OCI-LY7 (cell line): ENCODE measurements at regions not wholly inside any gene's neighbourhood (a gene's known extent, or its start where the extent isn't known, plus 50 kb on each side); places are given as distances from the start of the nearest gene placed in this dataset.

Experiments used
- BruUV-seq: library from RNA; stranded (reverse); fragments of 400-500 nt; replicated peaks from 2 replicates; lab custom pipeline; 2021; lab: Mats Ljungman, UMichigan
- CTCF ChIA-PET: fragments of 300-600 bp; sonication (Branson Sonifier 250); formaldehyde crosslinking; loops from one replicate; lab custom pipeline; 2022; ENCODE audit warnings: antibody characterized with exemption; ENCODE audit not compliant: unreplicated experiment; lab: Charles Lee
- POLR2A ChIA-PET: fragments of 300-600 bp; sonication (Branson Sonifier 250); formaldehyde crosslinking; loops from one replicate; lab custom pipeline; 2022; ENCODE audit warnings: antibody characterized with exemption; lab: Charles Lee
- DNase-seq: peaks from one replicate; pipeline ENCODE4 v3.0.0-alpha.2; 2015; ENCODE audit warnings: low spot score
- H2AFZ ChIP-seq: fragments of 200-600 bp; sonication (generic), shearing (Covaris generic); 2 replicates; pipeline ENCODE4 v1.6.1; 2014; ENCODE audit warnings: mild to moderate bottlenecking, antibody characterized with exemption, low read length, moderate library complexity
- H3K27ac ChIP-seq: fragments of 200-600 bp; sonication (generic); 2 replicates; pipeline ENCODE4 v1.5.1; 2014; ENCODE audit warnings: mixed run types, low read depth, mild to moderate bottlenecking, moderate library complexity, low read length, inconsistent platforms; ENCODE audit not compliant: poor library complexity, severe bottlenecking
- H3K36me3 ChIP-seq: fragments of 200-600 bp; sonication (generic); 2 replicates; pipeline ENCODE4 v1.6.1; 2014; ENCODE audit warnings: mild to moderate bottlenecking, antibody characterized with exemption, low read length, moderate library complexity, mixed read lengths; ENCODE audit not compliant: insufficient read depth
- H3K4me1 ChIP-seq: fragments of 200-600 bp; sonication (generic); 2 replicates; pipeline ENCODE4 v1.5.1; 2014; ENCODE audit warnings: mild to moderate bottlenecking, low read length; ENCODE audit not compliant: insufficient read depth, poor library complexity, severe bottlenecking
- H3K4me2 ChIP-seq: fragments of 200-600 bp; sonication (generic); 2 replicates; pipeline ENCODE4 v1.6.1; 2014; ENCODE audit warnings: mild to moderate bottlenecking, low read length
- H3K4me3 ChIP-seq: fragments of 200-600 bp; sonication (generic); 2 replicates; pipeline ENCODE4 v1.5.1; 2014; ENCODE audit warnings: mild to moderate bottlenecking, low read depth, low read length; ENCODE audit not compliant: poor library complexity, severe bottlenecking
- H3K79me2 ChIP-seq: fragments of 200-600 bp; sonication (generic); 2 replicates; pipeline ENCODE4 v1.6.1; 2016; ENCODE audit warnings: low read depth, mild to moderate bottlenecking, low read length, moderate library complexity, mixed read lengths; ENCODE audit not compliant: insufficient read depth
- H3K9me2 ChIP-seq: fragments of 200-600 bp; sonication (generic); 2 replicates; pipeline ENCODE4 v1.6.1; 2016; ENCODE audit warnings: mild to moderate bottlenecking, low read length, mixed read lengths; ENCODE audit not compliant: insufficient read depth
- H3K9me3 ChIP-seq: fragments of 200-600 bp; sonication (generic); 2 replicates; pipeline ENCODE4 v1.6.1; 2014; ENCODE audit warnings: mild to moderate bottlenecking, mixed run types, low read length, mixed read lengths
- H4K20me1 ChIP-seq: fragments of 200-600 bp; sonication (generic); 2 replicates; pipeline ENCODE4 v1.6.1; 2014; ENCODE audit warnings: mild to moderate bottlenecking, antibody characterized with exemption, low read length, moderate library complexity, mixed read lengths; ENCODE audit not compliant: insufficient read depth
- EZH2phosphoT487 ChIP-seq: fragments of 200-600 bp; sonication (generic); IDR thresholded peaks from 2 replicates; pipeline ENCODE4 v1.6.1; 2018; ENCODE audit warnings: low read depth, borderline replicate concordance, mild to moderate bottlenecking, mixed run types, antibody characterized with exemption, low read length, moderate library complexity, mixed read lengths
- intact Hi-C: fragments of 100-400 bp; cut with micrococcal nuclease; formaldehyde crosslinking; loops from one replicate; pipeline ENCODE4 v1.10.0; 2022; ENCODE audit not compliant: unreplicated experiment
- TF ChIP-seq, protein P1 (sequence below): fragments of 200-600 bp; sonication (generic); conservative IDR thresholded peaks from 2 replicates; pipeline ENCODE4 v1.5.1; 2014; ENCODE audit warnings: mild to moderate bottlenecking, antibody characterized with exemption, low read length, moderate library complexity, mixed read lengths

DNA sequence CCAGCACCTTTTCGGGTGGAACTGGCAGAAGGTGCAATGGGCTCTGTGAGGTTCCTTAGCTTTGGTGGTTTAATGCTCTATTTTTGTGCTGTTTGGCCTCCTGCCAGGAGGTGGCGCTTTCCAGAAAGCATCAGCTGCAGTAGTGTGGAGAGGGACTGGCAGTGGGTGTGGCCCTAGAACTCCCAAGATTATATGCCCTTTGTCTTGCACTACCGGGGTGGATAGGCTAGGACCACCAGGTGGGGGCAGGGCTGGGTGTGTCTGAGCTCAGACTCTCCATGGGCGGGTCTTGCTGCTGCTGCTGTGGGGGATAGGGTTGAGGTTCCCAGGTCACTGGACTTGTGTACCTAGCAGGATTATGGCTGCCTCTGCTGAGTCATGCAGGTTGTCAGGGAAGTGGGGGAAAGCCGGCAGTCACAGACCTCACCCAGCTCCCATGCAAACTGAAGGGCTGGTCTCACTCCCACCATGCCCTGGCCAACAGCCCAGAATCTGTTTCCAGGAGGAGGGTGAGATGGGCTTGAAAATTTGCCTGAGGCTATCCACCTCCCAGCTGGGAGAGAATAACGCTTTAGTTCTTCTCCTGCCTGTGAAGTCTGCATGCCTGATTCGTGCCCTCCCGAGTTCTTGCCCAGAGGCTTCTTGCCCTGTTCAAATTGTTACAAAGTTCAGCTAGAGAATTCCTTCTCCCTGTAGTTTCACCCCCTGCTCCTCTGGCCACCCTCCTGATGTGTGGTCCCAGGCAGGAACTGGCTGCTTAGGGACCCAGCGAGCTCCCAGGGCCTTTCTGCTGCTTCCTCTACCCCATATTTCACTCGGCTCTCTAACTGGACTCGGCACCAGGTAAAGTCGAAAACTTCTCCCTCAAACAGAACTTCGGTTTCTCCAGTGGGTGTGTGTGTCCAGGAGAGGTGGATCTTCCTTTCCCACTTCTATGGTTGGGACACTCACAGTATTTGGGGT lies 76.5 kb upstream of the BTG3 start:
- peak overlapping the region; percentile 36 for H3K4me3 ChIP-seq
- peak overlapping the region; percentile 5; the same call in 1 of the 2 replicates for H3K4me2 ChIP-seq
- H2AFZ ChIP-seq = peak overlapping the region; percentile 93
- no peak overlapping the region for H3K27ac ChIP-seq
- TF ChIP-seq EZH2phosphoT487 = no peak
- TF ChIP-seq, protein P1, sequence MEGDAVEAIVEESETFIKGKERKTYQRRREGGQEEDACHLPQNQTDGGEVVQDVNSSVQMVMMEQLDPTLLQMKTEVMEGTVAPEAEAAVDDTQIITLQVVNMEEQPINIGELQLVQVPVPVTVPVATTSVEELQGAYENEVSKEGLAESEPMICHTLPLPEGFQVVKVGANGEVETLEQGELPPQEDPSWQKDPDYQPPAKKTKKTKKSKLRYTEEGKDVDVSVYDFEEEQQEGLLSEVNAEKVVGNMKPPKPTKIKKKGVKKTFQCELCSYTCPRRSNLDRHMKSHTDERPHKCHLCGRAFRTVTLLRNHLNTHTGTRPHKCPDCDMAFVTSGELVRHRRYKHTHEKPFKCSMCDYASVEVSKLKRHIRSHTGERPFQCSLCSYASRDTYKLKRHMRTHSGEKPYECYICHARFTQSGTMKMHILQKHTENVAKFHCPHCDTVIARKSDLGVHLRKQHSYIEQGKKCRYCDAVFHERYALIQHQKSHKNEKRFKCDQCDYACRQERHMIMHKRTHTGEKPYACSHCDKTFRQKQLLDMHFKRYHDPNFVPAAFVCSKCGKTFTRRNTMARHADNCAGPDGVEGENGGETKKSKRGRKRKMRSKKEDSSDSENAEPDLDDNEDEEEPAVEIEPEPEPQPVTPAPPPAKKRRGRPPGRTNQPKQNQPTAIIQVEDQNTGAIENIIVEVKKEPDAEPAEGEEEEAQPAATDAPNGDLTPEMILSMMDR = peak; percentile 77
- no peaks in the 10 kb centered on the region for H3K36me3 ChIP-seq
- no peaks in the 10 kb centered on the region for H3K79me2 ChIP-seq
- peak; percentile 44 for DNase-seq
- intact Hi-C loops = no loop called here
- CTCF ChIA-PET = interaction anchor here (0.7 kb wide), 1 partner anchor 210 kb away, joined by 3 read pairs; no protein-coding TSS in a partner anchor
- no peaks in the 10 kb centered on the region for H3K4me1 ChIP-seq
- BruUV-seq = no TSS peak
- H4K20me1 ChIP-seq = no peaks in the 10 kb centered on the region
- POLR2A ChIA-PET = interaction anchor here (1.0 to 1.3 kb wide), 2 partner anchors 85 to 94 kb away, joined by 3 read pairs; no protein-coding TSS in a partner anchor
- H3K9me2 ChIP-seq = no peaks in the 10 kb centered on the region
- H3K9me3 ChIP-seq = no peaks in the 10 kb centered on the region

DNA sequence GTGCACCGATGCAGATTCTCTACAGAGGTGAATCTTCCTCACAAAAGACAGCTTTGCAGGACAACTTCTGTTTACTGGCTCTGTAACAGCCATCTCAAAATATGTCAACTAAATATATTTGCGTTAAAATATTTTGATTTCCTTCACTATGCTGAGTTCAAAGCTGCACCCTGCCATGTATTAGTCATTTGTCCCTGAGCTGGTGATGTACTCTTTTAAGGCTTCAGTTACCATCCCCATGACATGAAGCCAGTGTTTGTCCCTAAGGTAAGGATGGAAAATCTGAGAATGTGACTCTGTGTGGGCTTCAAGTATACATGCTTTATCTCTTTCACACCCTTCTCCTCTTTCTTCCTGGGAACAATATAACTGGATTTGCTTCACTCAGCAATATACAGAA lies 70.2 kb upstream of the BTG3 start:
- POLR2A ChIA-PET = interaction anchor here (0.6 kb wide), 2 partner anchors 246 to 284 kb away, joined by 3 to 4 read pairs; no protein-coding TSS in a partner anchor
- TF ChIP-seq, protein P1 = no peak
- no peak for TF ChIP-seq EZH2phosphoT487
- no peaks in the 10 kb centered on the region for H3K79me2 ChIP-seq
- BruUV-seq = no TSS peak
- H3K27ac ChIP-seq = no peak overlapping the region
- intact Hi-C loops = no loop called here
- no peak for DNase-seq
- CTCF ChIA-PET = no interaction called here
- H3K4me3 ChIP-seq = no peak overlapping the region
- H3K9me3 ChIP-seq = no peaks in the 10 kb centered on the region
- no peaks in the 10 kb centered on the region for H4K20me1 ChIP-seq
- H3K36me3 ChIP-seq = no peaks in the 10 kb centered on the region
- H2AFZ ChIP-seq = no peak overlapping the region
- H3K9me2 ChIP-seq = no peaks in the 10 kb centered on the region
- no peak overlapping the region for H3K4me2 ChIP-seq
- H3K4me1 ChIP-seq = no peaks in the 10 kb centered on the region
